CD14-positive monocyte (primary cell): ENCODE measurements at regions not wholly inside any gene's neighbourhood (a gene's known extent, or its start where the extent isn't known, plus 50 kb on each side); places are given as distances from the start of the nearest gene placed in this dataset.
A peak's percentile ranks its signal among the peaks of the same experiment; 100 is the strongest.

Experiments used
- DNase-seq, 3 donors: peaks; one replicate each; pipeline ENCODE4 v3.0.0-alpha.2; 2011 to 2022
- H2AFZ ChIP-seq: 2 replicates; pipeline ENCODE4 v1.6.0; 2012; ENCODE audit warnings: mild to moderate bottlenecking, low read depth, low read length, inconsistent platforms; ENCODE audit not compliant: insufficient read depth, poor library complexity, severe bottlenecking
- H3K27ac ChIP-seq, 2 donors: 1 replicate in 1 of 2; 2 replicates in 1 of 2; pipeline ENCODE4 v1.5.1; 2012 to 2013; ENCODE audit warnings: low read length in 2 of 2, control low read depth in 1 of 2, inconsistent platforms in 1 of 2, low read depth in 1 of 2, mild to moderate bottlenecking in 1 of 2
- H3K27me3 ChIP-seq, 2 donors: one replicate each; pipeline versions ENCODE4 v1.6.0 to v1.6.1; 2011 to 2013; ENCODE audit warnings: low read length in 2 of 2; ENCODE audit not compliant: control insufficient read depth in 2 of 2, insufficient read depth in 2 of 2
- H3K36me3 ChIP-seq, 2 donors: replicated peaks in 1 of 2; 1 replicate in 1 of 2; 2 replicates in 1 of 2; pipeline versions ENCODE4 v1.5.1 to v1.6.1; 2012 to 2013; ENCODE audit warnings: low read length in 2 of 2, control low read depth in 1 of 2, inconsistent platforms in 1 of 2, mild to moderate bottlenecking in 1 of 2; ENCODE audit not compliant: insufficient read depth in 2 of 2, control insufficient read depth in 1 of 2
- H3K4me1 ChIP-seq, 2 donors: 1 replicate in 1 of 2; 2 replicates in 1 of 2; pipeline versions ENCODE4 v1.5.1 to v1.6.1; 2012 to 2013; ENCODE audit warnings: low read length in 2 of 2, control low read depth in 1 of 2, inconsistent platforms in 1 of 2, mild to moderate bottlenecking in 1 of 2, moderate library complexity in 1 of 2; ENCODE audit not compliant: insufficient read depth in 2 of 2, control insufficient read depth in 1 of 2
- H3K4me2 ChIP-seq: replicated peaks from 2 replicates; pipeline ENCODE3; 2012; ENCODE audit warnings: low read length, moderate library complexity, mild to moderate bottlenecking; ENCODE audit not compliant: poor library complexity, severe bottlenecking; ENCODE audit errors: extremely low read depth
- H3K4me3 ChIP-seq, 3 experiments: fragments of 200-600 bp in 1 of 3; sonication (generic) in 1 of 3; replicated peaks in 1 of 3; 1 replicate in 2 of 3; 2 replicates in 1 of 3; pipeline ENCODE4 v1.5.1; 2011 to 2013; ENCODE audit warnings: low read length in 3 of 3, mild to moderate bottlenecking in 3 of 3, control low read depth in 2 of 3, low read depth in 2 of 3, inconsistent platforms in 1 of 3, moderate library complexity in 1 of 3
- H3K79me2 ChIP-seq: 2 replicates; pipeline ENCODE4 v1.6.0; 2012; ENCODE audit warnings: mild to moderate bottlenecking, control low read depth, inconsistent platforms, low read length, moderate library complexity; ENCODE audit not compliant: insufficient read depth
- H3K9ac ChIP-seq: 2 replicates; pipeline ENCODE4 v1.6.0; 2017; ENCODE audit warnings: low read length, mild to moderate bottlenecking; ENCODE audit not compliant: insufficient read depth, poor library complexity, severe bottlenecking
- H3K9me3 ChIP-seq, 2 donors: replicated peaks in 1 of 2; 1 replicate in 1 of 2; 2 replicates in 1 of 2; pipeline versions ENCODE4 v1.5.1 to v1.6.1; 2012 to 2013; ENCODE audit warnings: low read length in 2 of 2, control low read depth in 1 of 2; ENCODE audit not compliant: control insufficient read depth in 1 of 2, insufficient read depth in 1 of 2
- H4K20me1 ChIP-seq: 2 replicates; pipeline ENCODE4 v1.6.0; 2012; ENCODE audit warnings: mild to moderate bottlenecking, low read length, control low read depth, moderate library complexity; ENCODE audit not compliant: insufficient read depth
- H3K27ac Mint-ChIP-seq, 7 donors: one replicate each; pipeline ENCODE4 v1.8.0; 2020; ENCODE audit warnings: mild to moderate bottlenecking in 7 of 7, mixed read lengths in 7 of 7, moderate library complexity in 6 of 7, inconsistent platforms in 2 of 7
- H3K27me3 Mint-ChIP-seq, 3 donors: one replicate each; pipeline ENCODE4 v1.8.0; 2021 to 2022; ENCODE audit warnings: low read depth in 3 of 3, mild to moderate bottlenecking in 3 of 3, mixed read lengths in 3 of 3, moderate library complexity in 3 of 3, inconsistent platforms in 1 of 3
- H3K36me3 Mint-ChIP-seq, 2 donors: one replicate each; pipeline ENCODE4 v1.8.0; 2020; ENCODE audit warnings: mixed read lengths in 2 of 2, inconsistent platforms in 1 of 2, mild to moderate bottlenecking in 1 of 2
- H3K4me1 Mint-ChIP-seq: one replicate; pipeline ENCODE4 v1.8.0; 2020; ENCODE audit warnings: mild to moderate bottlenecking, mixed read lengths
- H3K4me3 Mint-ChIP-seq, 2 donors: one replicate each; pipeline ENCODE4 v1.8.0; 2020; ENCODE audit warnings: mild to moderate bottlenecking in 2 of 2, mixed read lengths in 2 of 2, moderate library complexity in 1 of 2
- H3K9me3 Mint-ChIP-seq, 7 donors: one replicate each; pipeline ENCODE4 v1.8.0; 2020 to 2022; ENCODE audit warnings: mixed read lengths in 7 of 7, mild to moderate bottlenecking in 6 of 7, moderate library complexity in 6 of 7, inconsistent platforms in 2 of 7
- WGBS: methylation state at CpG from one replicate; pipeline ENCODE4 v1.1.5; 2013; ENCODE audit warnings: missing lambda C conversion rate; ENCODE audit not compliant: insufficient coverage; 5-methylcytosine and 5-hydroxymethylcytosine counted together
- intact Hi-C, 2 donors: fragments of 100-400 bp; cut with micrococcal nuclease; formaldehyde crosslinking; loops; one replicate each; pipeline versions ENCODE4 v1.15.0 to v1.15.1; 2023
- TF ChIP-seq, protein P1 (sequence below): fragments of 200-600 bp; IDR thresholded peaks from one replicate; pipeline ENCODE4 v1.8.0; 2022; ENCODE audit warnings: antibody characterized with exemption, mild to moderate bottlenecking

- Mint-ChIP-seq H3K9me3 (peaks cover 0 to 2% (median 0%) of the 10 kb centered on the region in 7 donors), H3K27me3 (peaks cover 0 to under 1% (median 0%) of the 10 kb centered on the region in 3 donors), H3K4me1 (peaks cover 33% of the 10 kb centered on the region), H3K4me3 (no peak overlapping the region), H3K27ac (peak overlapping the region in 2 of 7 donors; percentile 2 to 4), H3K36me3 (no peaks in the 10 kb centered on the region)
- intact Hi-C loops: no loop called here
- DNase-seq: no peak
- no peaks in the 10 kb centered on the region for H3K79me2 ChIP-seq
- H3K27ac ChIP-seq: no peak overlapping the region
- no peaks in the 10 kb centered on the region for H3K9me3 ChIP-seq
- H3K27me3 ChIP-seq: no peaks in the 10 kb centered on the region
- H4K20me1 ChIP-seq: no peaks in the 10 kb centered on the region
- TF ChIP-seq, protein P1, sequence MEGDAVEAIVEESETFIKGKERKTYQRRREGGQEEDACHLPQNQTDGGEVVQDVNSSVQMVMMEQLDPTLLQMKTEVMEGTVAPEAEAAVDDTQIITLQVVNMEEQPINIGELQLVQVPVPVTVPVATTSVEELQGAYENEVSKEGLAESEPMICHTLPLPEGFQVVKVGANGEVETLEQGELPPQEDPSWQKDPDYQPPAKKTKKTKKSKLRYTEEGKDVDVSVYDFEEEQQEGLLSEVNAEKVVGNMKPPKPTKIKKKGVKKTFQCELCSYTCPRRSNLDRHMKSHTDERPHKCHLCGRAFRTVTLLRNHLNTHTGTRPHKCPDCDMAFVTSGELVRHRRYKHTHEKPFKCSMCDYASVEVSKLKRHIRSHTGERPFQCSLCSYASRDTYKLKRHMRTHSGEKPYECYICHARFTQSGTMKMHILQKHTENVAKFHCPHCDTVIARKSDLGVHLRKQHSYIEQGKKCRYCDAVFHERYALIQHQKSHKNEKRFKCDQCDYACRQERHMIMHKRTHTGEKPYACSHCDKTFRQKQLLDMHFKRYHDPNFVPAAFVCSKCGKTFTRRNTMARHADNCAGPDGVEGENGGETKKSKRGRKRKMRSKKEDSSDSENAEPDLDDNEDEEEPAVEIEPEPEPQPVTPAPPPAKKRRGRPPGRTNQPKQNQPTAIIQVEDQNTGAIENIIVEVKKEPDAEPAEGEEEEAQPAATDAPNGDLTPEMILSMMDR: no peak
- H2AFZ ChIP-seq: no peak overlapping the region
- no peak overlapping the region for H3K4me3 ChIP-seq
- WGBS: 88% methylated on average over 18 of the region's 22 CpGs
- no peak overlapping the region for H3K9ac ChIP-seq
- H3K4me1 ChIP-seq: peaks cover 25 to 29% of the 10 kb centered on the region in 2 donors
- H3K36me3 ChIP-seq: no peaks in the 10 kb centered on the region
- no peak overlapping the region for H3K4me2 ChIP-seq
Measured at GRCh38 chr10:2895594-2896196, 171.7 kb upstream of the PFKP start.

GRCh38 chr10:2893991-2894390 is 173.4 kb upstream of the PFKP start:
- Mint-ChIP-seq H3K27ac (peak overlapping the region in 4 of 7 donors; percentile 26 to 80 (median 52)), H3K4me3 (no peak overlapping the region), H3K4me1 (peaks cover 30% of the 10 kb centered on the region), H3K9me3 (peaks cover 0 to 2% (median 0%) of the 10 kb centered on the region in 7 donors), H3K36me3 (no peaks in the 10 kb centered on the region), H3K27me3 (no peaks in the 10 kb centered on the region)
- H3K27me3 ChIP-seq: no peaks in the 10 kb centered on the region
- intact Hi-C loops: no loop called here
- no peaks in the 10 kb centered on the region for H4K20me1 ChIP-seq
- DNase-seq: no peak
- TF ChIP-seq, protein P1: no peak
- no peaks in the 10 kb centered on the region for H3K79me2 ChIP-seq
- H3K27ac ChIP-seq: no peak overlapping the region
- no peaks in the 10 kb centered on the region for H3K9me3 ChIP-seq
- no peak overlapping the region for H3K4me3 ChIP-seq
- no peak overlapping the region for H3K4me2 ChIP-seq
- no peaks in the 10 kb centered on the region for H3K36me3 ChIP-seq
- peaks cover 25 to 29% of the 10 kb centered on the region in 2 donors for H3K4me1 ChIP-seq
- no peak overlapping the region for H2AFZ ChIP-seq
- 96% methylated on average over 10 of the region's 16 CpGs for WGBS
- H3K9ac ChIP-seq: no peak overlapping the region
